K562 (cell line): ENCODE measurements at regions not wholly inside any gene's neighbourhood (a gene's known extent, or its start where the extent isn't known, plus 50 kb on each side); places are given as distances from the start of the nearest gene placed in this dataset.

Experiments used
- ATAC-seq: fragments of 200-7000 bp; cut with Tn5 transposase; 3 replicates; pipeline ENCODE4 v1.9.1; 2020; ENCODE audit warnings: moderate library complexity
- BruUV-seq: library from RNA; stranded (reverse); fragments of 400-500 nt; replicated peaks from 2 replicates; lab custom pipeline; 2021; lab: Mats Ljungman, UMichigan
- CTCF ChIA-PET: fragments of 300-600 bp; formaldehyde crosslinking; extraction: SDS; loops from one replicate; lab custom pipeline; 2021; ENCODE audit warnings: low intra/inter-chr PET ratio; lab: Yijun Ruan, JAX
- POLR2A ChIA-PET: fragments of 300-600, 350-650 bp; sonication (Branson Sonifier 250); formaldehyde crosslinking; extraction: SDS; loops from one replicate; lab custom pipeline; 2021; ENCODE audit warnings: antibody characterized with exemption, inconsistent platforms; lab: Yijun Ruan, JAX
- DNase-seq, 4 experiments: peaks; one replicate each; pipeline versions ENCODE4 v3.0.0 to v3.0.0-alpha.2; 2011 to 2018; ENCODE audit warnings: low spot score in 3 of 4, mixed read lengths in 3 of 4; ENCODE audit errors: extremely low read depth in 1 of 4
- FAIRE-seq: peaks from 2 replicates; lab custom pipeline; 2011; peaks lifted over from hg19 to GRCh38; lab: Jason Lieb, UNC
- H2AFZ ChIP-seq: 2 replicates; pipeline ENCODE4 v1.6.0; 2011; ENCODE audit warnings: low read depth, low read length, control low read depth, inconsistent platforms
- H3K27ac ChIP-seq: fragments of 200-600 bp; 3 replicates; pipeline ENCODE4 v1.8.0; 2011; ENCODE audit warnings: low read depth, mild to moderate bottlenecking, control low read depth, inconsistent platforms, low read length, moderate library complexity, mixed read lengths; ENCODE audit errors: extremely low read depth
- H3K27me3 ChIP-seq, 2 experiments: fragments of 300-600 bp in 1 of 2; 2 replicates in 1 of 2; 3 replicates in 1 of 2; pipeline versions ENCODE4 v1.6.0 to v1.8.0; 2011; ENCODE audit warnings: inconsistent platforms in 2 of 2, low read length in 2 of 2, mild to moderate bottlenecking in 1 of 2, mixed read lengths in 1 of 2, moderate library complexity in 1 of 2; ENCODE audit not compliant: control insufficient read depth in 2 of 2, insufficient read depth in 2 of 2
- H3K36me3 ChIP-seq: fragments of 300-600 bp; 3 replicates; pipeline ENCODE4 v1.8.0; 2011; ENCODE audit warnings: mild to moderate bottlenecking, low read length, inconsistent platforms; ENCODE audit not compliant: control insufficient read depth, insufficient read depth
- H3K4me1 ChIP-seq, 2 experiments: fragments of 200-600 bp in 1 of 2; replicated peaks in 1 of 2; 2 replicates in 1 of 2; 3 replicates in 1 of 2; pipeline versions ENCODE4 v1.5.1 to v1.8.0; 2011; ENCODE audit warnings: inconsistent platforms in 2 of 2, low read length in 2 of 2, mild to moderate bottlenecking in 1 of 2, mixed read lengths in 1 of 2, moderate library complexity in 1 of 2; ENCODE audit not compliant: control insufficient read depth in 2 of 2, insufficient read depth in 2 of 2
- H3K4me2 ChIP-seq: 2 replicates; pipeline ENCODE4 v1.6.1; 2011; ENCODE audit warnings: low read length, control low read depth, inconsistent platforms, mixed read lengths; ENCODE audit not compliant: insufficient read depth
- H3K4me3 ChIP-seq: fragments of 200-600 bp; sonication (generic), shearing (Covaris generic); 2 replicates; pipeline ENCODE4 v1.5.1; 2016; ENCODE audit warnings: control low read depth, inconsistent platforms
- H3K79me2 ChIP-seq: fragments of 200-600 bp; 3 replicates; pipeline ENCODE4 v1.8.0; 2011; ENCODE audit warnings: low read length, inconsistent platforms; ENCODE audit not compliant: control insufficient read depth, insufficient read depth
- H3K9ac ChIP-seq, 2 experiments: 2 replicates each; pipeline versions ENCODE4 v1.6.0 to v1.6.1; 2011; ENCODE audit warnings: low read depth in 2 of 2, low read length in 2 of 2, control low read depth in 1 of 2, inconsistent platforms in 1 of 2, mild to moderate bottlenecking in 1 of 2, mixed read lengths in 1 of 2; ENCODE audit not compliant: insufficient read depth in 1 of 2
- H3K9me1 ChIP-seq: one replicate; pipeline ENCODE4 v1.6.0; 2011; ENCODE audit warnings: inconsistent platforms, mild to moderate bottlenecking, low read length, moderate library complexity; ENCODE audit not compliant: control insufficient read depth, insufficient read depth
- H3K9me3 ChIP-seq: replicated peaks from 2 replicates; pipeline ENCODE4 v1.5.1; 2011; ENCODE audit warnings: low read depth, low read length, inconsistent platforms; ENCODE audit not compliant: control insufficient read depth, insufficient read depth
- H4K20me1 ChIP-seq: replicated peaks from 2 replicates; pipeline ENCODE4 v1.6.1; 2011; ENCODE audit warnings: low read length, inconsistent platforms, mixed read lengths; ENCODE audit not compliant: control insufficient read depth, insufficient read depth
- CBFA2T2 ChIP-seq: fragments of 450-650 bp; conservative IDR thresholded peaks from 2 replicates; pipeline ENCODE4 v1.6.1; 2017; ENCODE audit warnings: mild to moderate bottlenecking
- CBX1 ChIP-seq: sonication (generic); IDR thresholded peaks from 2 replicates; pipeline ENCODE4 v1.6.1; 2016; ENCODE audit warnings: antibody characterized with exemption, low read depth, mild to moderate bottlenecking
- DLX4 ChIP-seq: fragments of 250-450 bp; sonication (Bioruptor Pico); IDR thresholded peaks from 2 replicates; pipeline ENCODE4 v1.6.1; 2021; ENCODE audit warnings: mild to moderate bottlenecking
- FOXP4 ChIP-seq: sonication (generic); formaldehyde crosslinking; IDR thresholded peaks from 2 replicates; pipeline ENCODE4 v1.8.0; 2022; ENCODE audit warnings: mild to moderate bottlenecking, missing genetic modification reagents, borderline replicate concordance
- MBD1 ChIP-seq: fragments of 250-450 bp; sonication (Bioruptor Pico); IDR thresholded peaks from 2 replicates; pipeline ENCODE4 v1.8.0; 2022; ENCODE audit warnings: inconsistent platforms
- MCM3 ChIP-seq: fragments of 450-650 bp; IDR thresholded peaks from 2 replicates; pipeline ENCODE4 v1.6.1; 2016
- NCOA6 ChIP-seq: fragments of 450-650 bp; IDR thresholded peaks from 2 replicates; pipeline ENCODE4 v1.6.1; 2017; ENCODE audit warnings: mild to moderate bottlenecking
- TCF15 ChIP-seq: fragments of 250-450 bp; sonication (Bioruptor Pico); IDR thresholded peaks from 2 replicates; pipeline ENCODE4 v1.8.0; 2022; ENCODE audit warnings: moderate library complexity, mild to moderate bottlenecking, inconsistent platforms
- TEAD2 ChIP-seq: fragments of 450-650 bp; IDR thresholded peaks from 2 replicates; pipeline ENCODE4 v1.6.1; 2016; ENCODE audit warnings: missing genetic modification characterization, control low read depth, missing compliant biosample characterization
- ZFP36 ChIP-seq: fragments of 150-350 bp; IDR thresholded peaks from 2 replicates; pipeline ENCODE4 v1.6.1; 2018; ENCODE audit warnings: low read length, low read depth; ENCODE audit not compliant: partially characterized antibody
- WGBS: fragments of 100-300 bp; shearing (Covaris generic); methylation state at CpG from one replicate; pipeline ENCODE4 v1.1.6; 2016; ENCODE audit warnings: low coverage, mixed read lengths; ENCODE audit not compliant: insufficient coverage; ENCODE audit errors: missing lambda C conversion rate; 5-methylcytosine and 5-hydroxymethylcytosine counted together
- in situ Hi-C: fragments of 300-500 bp; cut with MboI; formaldehyde crosslinking; loops from 4 replicates; pipeline ENCODE4 v1.15.0; 2018; ENCODE audit warnings: inconsistent platforms, mixed read lengths
- intact Hi-C: fragments of 100-400 bp; cut with micrococcal nuclease; formaldehyde crosslinking; loops from 2 replicates; pipeline ENCODE4 v1.14.2; 2022

GRCh38 chr14:98368916-98369315 is 903.1 kb downstream of the BCL11B start (continued):
- TF ChIP-seq DLX4 (CRISPR knock-in tag) (no peak), FOXP4 (no peak), CBFA2T2 (no peak), MBD1 (no peak)

GRCh38 chr14:98369344-98369743 is 902.7 kb downstream of the BCL11B start:
- in situ Hi-C loops, result no loop called here
- Histone ChIP-seq H3K79me2 (no peaks in the 10 kb centered on the region), H4K20me1 (no peaks in the 10 kb centered on the region), H3K36me3 (no peaks in the 10 kb centered on the region), H3K9me3 (no peaks in the 10 kb centered on the region), H3K27me3 (no peaks in the 10 kb centered on the region), H3K4me2 (no peak overlapping the region), H3K9ac (no peak overlapping the region), H2AFZ (no peak overlapping the region), H3K4me3 (no peak overlapping the region), H3K27ac (no peak overlapping the region), H3K4me1 (no peaks in the 10 kb centered on the region), H3K9me1 (no peaks in the 10 kb centered on the region)
- DNase-seq, result no peak
- 0% methylated on average over 1 of the region's 2 CpGs for WGBS
- TF ChIP-seq NCOA6, result no peak
- no peak for TF ChIP-seq TEAD2 (tag)
- no peak for TF ChIP-seq MCM3
- TF ChIP-seq CBX1, result no peak
- TF ChIP-seq TCF15, result no peak
- TF ChIP-seq ZFP36, result no peak
- BruUV-seq, result no TSS peak
- intact Hi-C loops, result no loop called here
- ChIA-PET CTCF (no interaction called here), POLR2A (no interaction called here)
- no peak for ATAC-seq
- FAIRE-seq, result no peak
